Osteocyte (in vitro differentiated cells): ENCODE measurements at regions not wholly inside any gene's neighbourhood (a gene's known extent, or its start where the extent isn't known, plus 50 kb on each side); places are given as distances from the start of the nearest gene placed in this dataset.
A peak's percentile ranks its signal among the peaks of the same experiment; 100 is the strongest.

ENCODE experiments used
- DNase-seq: peaks from one replicate; pipeline ENCODE4 v3.0.0; 2021; ENCODE audit warnings: mixed read lengths; ENCODE audit not compliant: unreplicated experiment; ENCODE audit errors: extremely low spot score
- H3K27ac Mint-ChIP-seq: one replicate; pipeline ENCODE4 v1.8.0; 2021; ENCODE audit warnings: mild to moderate bottlenecking, mixed read lengths; ENCODE audit not compliant: unreplicated experiment
- H3K27me3 Mint-ChIP-seq: one replicate; pipeline ENCODE4 v1.8.0; 2021; ENCODE audit warnings: mixed read lengths; ENCODE audit not compliant: unreplicated experiment
- H3K36me3 Mint-ChIP-seq: one replicate; pipeline ENCODE4 v1.8.0; 2021; ENCODE audit warnings: mixed read lengths; ENCODE audit not compliant: unreplicated experiment
- H3K4me1 Mint-ChIP-seq: one replicate; pipeline ENCODE4 v1.8.0; 2021; ENCODE audit warnings: mixed read lengths; ENCODE audit not compliant: unreplicated experiment
- H3K4me3 Mint-ChIP-seq: one replicate; pipeline ENCODE4 v1.8.0; 2021; ENCODE audit warnings: mild to moderate bottlenecking, moderate library complexity, mixed read lengths; ENCODE audit not compliant: unreplicated experiment
- H3K9me3 Mint-ChIP-seq: one replicate; pipeline ENCODE4 v1.8.0; 2021; ENCODE audit warnings: mixed read lengths; ENCODE audit not compliant: unreplicated experiment
- CTCF ChIP-seq: fragments of 200-600 bp; sonication (generic); IDR thresholded peaks from 2 replicates; pipeline ENCODE4 v1.5.0; 2021; ENCODE audit warnings: antibody characterized with exemption, mild to moderate bottlenecking, moderate library complexity

GRCh38 chr4:54165438-54165837 lies 63.7 kb upstream of the PDGFRA start:
- Mint-ChIP-seq H3K27ac (peak overlapping the region; percentile 74), H3K9me3 (no peaks in the 10 kb centered on the region), H3K4me1 (peaks cover 35% of the 10 kb centered on the region), H3K4me3 (no peak overlapping the region), H3K36me3 (no peaks in the 10 kb centered on the region), H3K27me3 (no peaks in the 10 kb centered on the region)
- peak; percentile 21 for TF ChIP-seq CTCF
- peak; percentile 46 for DNase-seq

- Mint-ChIP-seq H3K9me3 (no peaks in the 10 kb centered on the region), H3K4me3 (no peak overlapping the region), H3K4me1 (peaks cover 41% of the 10 kb centered on the region), H3K27me3 (no peaks in the 10 kb centered on the region), H3K27ac (no peak overlapping the region), H3K36me3 (no peaks in the 10 kb centered on the region)
- peak; percentile 11 for DNase-seq
- no peak for TF ChIP-seq CTCF
Measured at GRCh38 chr4:54167508-54167907, 61.6 kb upstream of the PDGFRA start.

- Mint-ChIP-seq H3K4me3 (no peak overlapping the region), H3K4me1 (peaks cover 38% of the 10 kb centered on the region), H3K27me3 (no peaks in the 10 kb centered on the region), H3K36me3 (no peaks in the 10 kb centered on the region), H3K27ac (no peak overlapping the region), H3K9me3 (no peaks in the 10 kb centered on the region)
- TF ChIP-seq CTCF = no peak
- no peak for DNase-seq
Measured at GRCh38 chr4:54169176-54169575, 59.9 kb upstream of the PDGFRA start.

- no peak overlapping the region for H3K27ac Mint-ChIP-seq
- no peak for DNase-seq
- TF ChIP-seq CTCF = no peak
- no peak overlapping the region for H3K4me3 Mint-ChIP-seq
- no peaks in the 10 kb centered on the region for H3K27me3 Mint-ChIP-seq
- no peaks in the 10 kb centered on the region for H3K36me3 Mint-ChIP-seq
- peaks cover 7% of the 10 kb centered on the region for H3K9me3 Mint-ChIP-seq
- H3K4me1 Mint-ChIP-seq = peaks cover 20% of the 10 kb centered on the region
Measured at GRCh38 chr4:54172156-54172555, 56.9 kb upstream of the PDGFRA start.

- no peak for TF ChIP-seq CTCF
- DNase-seq = no peak
- no peaks in the 10 kb centered on the region for H3K36me3 Mint-ChIP-seq
Measured at GRCh38 chr4:54173281-54173912, 55.7 kb upstream of the PDGFRA start.

More at GRCh38 chr4:54173281-54173912, 55.7 kb upstream of the PDGFRA start:
- peaks cover 7% of the 10 kb centered on the region for H3K9me3 Mint-ChIP-seq
- H3K4me1 Mint-ChIP-seq = peaks cover 20% of the 10 kb centered on the region
- no peak overlapping the region for H3K4me3 Mint-ChIP-seq
- H3K27ac Mint-ChIP-seq = peak overlapping the region; percentile 83
- no peaks in the 10 kb centered on the region for H3K27me3 Mint-ChIP-seq
